Liver (tissue), 3 donors: ENCODE measurements at regions not wholly inside any gene's neighbourhood (a gene's known extent, or its start where the extent isn't known, plus 50 kb on each side); places are given as distances from the start of the nearest gene placed in this dataset.

Source experiments
- ATF3 ChIP-seq: IDR thresholded peaks from 2 replicates; pipeline ENCODE4 v1.6.1; 2016; ENCODE audit warnings: antibody characterized with exemption
- CTCF ChIP-seq: fragments of 150-350 bp; IDR thresholded peaks from 2 replicates; pipeline ENCODE4 v1.5.1; 2017; ENCODE audit warnings: improper control_type of control experiment, low read depth, low read length; ENCODE audit not compliant: missing input control
- FOXA1 ChIP-seq: IDR thresholded peaks from 2 replicates; pipeline ENCODE4 v1.6.1; 2016; ENCODE audit warnings: antibody characterized with exemption
- FOXA2 ChIP-seq: IDR thresholded peaks from 2 replicates; pipeline ENCODE4 v1.6.1; 2016; ENCODE audit warnings: antibody characterized with exemption
- GABPA ChIP-seq, 2 donors: IDR thresholded peaks in 1 of 2; conservative IDR thresholded peaks in 1 of 2; 2 replicates each; pipeline ENCODE4 v1.6.1; 2016; ENCODE audit warnings: antibody characterized with exemption in 2 of 2, mild to moderate bottlenecking in 1 of 2, moderate library complexity in 1 of 2
- HNF4G ChIP-seq: IDR thresholded peaks from 2 replicates; pipeline ENCODE4 v1.6.1; 2016; ENCODE audit warnings: antibody characterized with exemption
- JUND ChIP-seq, 2 donors: IDR thresholded peaks; 2 replicates each; pipeline ENCODE4 v1.6.1; 2016; ENCODE audit warnings: antibody characterized with exemption in 2 of 2
- MAX ChIP-seq: IDR thresholded peaks from 2 replicates; pipeline ENCODE4 v1.6.1; 2016; ENCODE audit warnings: antibody characterized with exemption
- RAD21 ChIP-seq, 2 donors: IDR thresholded peaks; 2 replicates each; pipeline ENCODE4 v1.6.1; 2016; ENCODE audit warnings: antibody characterized with exemption in 2 of 2, mild to moderate bottlenecking in 2 of 2
- REST ChIP-seq: IDR thresholded peaks from 2 replicates; pipeline ENCODE4 v1.6.1; 2016; ENCODE audit warnings: antibody characterized with exemption, mild to moderate bottlenecking
- SP1 ChIP-seq: IDR thresholded peaks from 2 replicates; pipeline ENCODE4 v1.6.1; 2018; ENCODE audit warnings: antibody characterized with exemption, mild to moderate bottlenecking
- TAF1 ChIP-seq: conservative IDR thresholded peaks from 2 replicates; pipeline ENCODE4 v1.6.1; 2016; ENCODE audit warnings: antibody characterized with exemption, mild to moderate bottlenecking
- YY1 ChIP-seq: IDR thresholded peaks from 2 replicates; pipeline ENCODE4 v1.6.1; 2016; ENCODE audit warnings: antibody characterized with exemption, mild to moderate bottlenecking
- donor health status: healthy.
- donor health status: healthy.

- no peak for TF ChIP-seq CTCF
- no peak for TF ChIP-seq HNF4G
- no peak for TF ChIP-seq ATF3
- TF ChIP-seq RAD21 (IDR thresholded peaks at IDR 0.05) = no peak
- TF ChIP-seq YY1 = no peak
- TF ChIP-seq MAX = no peak
- TF ChIP-seq TAF1 = no peak
- no peak for TF ChIP-seq JUND (IDR thresholded peaks at IDR 0.05)
- no peak for TF ChIP-seq FOXA1
- TF ChIP-seq GABPA (IDR thresholded peaks at IDR 0.05 in 1 of 2, conservative IDR thresholded peaks at IDR 0.05 in 1 of 2) = no peak
- TF ChIP-seq REST = no peak
- no peak for TF ChIP-seq SP1
- no peak for TF ChIP-seq FOXA2
These were observed 252.3 kb downstream of the NEDD1 start for GRCh38 chr12:97159377-97159776.
